Progenitor cell of endocrine pancreas (in vitro differentiated cells): ENCODE measurements at regions not wholly inside any gene's neighbourhood (a gene's known extent, or its start where the extent isn't known, plus 50 kb on each side); places are given as distances from the start of the nearest gene placed in this dataset.
"Not testable (repeated sequence)": the region's sequence is repeated elsewhere in the genome, so short reads cannot be mapped to it uniquely, and the experiment has no call there.

Experiments used
- DNase-seq: peaks from one replicate; pipeline ENCODE4 v3.0.0; 2021; ENCODE audit warnings: low spot score; ENCODE audit not compliant: unreplicated experiment
- H3K27ac Mint-ChIP-seq: 2 replicates; pipeline ENCODE4 v1.8.0; 2021; ENCODE audit warnings: mild to moderate bottlenecking, moderate library complexity, mixed read lengths
- H3K27me3 Mint-ChIP-seq: 2 replicates; pipeline ENCODE4 v1.8.0; 2021; ENCODE audit warnings: mixed read lengths
- H3K36me3 Mint-ChIP-seq: 2 replicates; pipeline ENCODE4 v1.8.0; 2022; ENCODE audit warnings: mixed read lengths; ENCODE audit not compliant: insufficient read depth
- H3K4me1 Mint-ChIP-seq: 2 replicates; pipeline ENCODE4 v1.8.0; 2021; ENCODE audit warnings: low read depth, mixed read lengths
- H3K4me3 Mint-ChIP-seq: 2 replicates; pipeline ENCODE4 v1.8.0; 2021; ENCODE audit warnings: low read depth, mild to moderate bottlenecking, moderate library complexity, mixed read lengths
- H3K9me3 Mint-ChIP-seq: 2 replicates; pipeline ENCODE4 v1.8.0; 2021; ENCODE audit warnings: low read depth, mixed read lengths
- TF ChIP-seq, protein P1 (sequence below): fragments of 200-600 bp; sonication (generic); IDR thresholded peaks from one replicate; pipeline ENCODE4 v1.5.0; 2021; ENCODE audit warnings: antibody characterized with exemption, mild to moderate bottlenecking; ENCODE audit not compliant: unreplicated experiment

DNA sequence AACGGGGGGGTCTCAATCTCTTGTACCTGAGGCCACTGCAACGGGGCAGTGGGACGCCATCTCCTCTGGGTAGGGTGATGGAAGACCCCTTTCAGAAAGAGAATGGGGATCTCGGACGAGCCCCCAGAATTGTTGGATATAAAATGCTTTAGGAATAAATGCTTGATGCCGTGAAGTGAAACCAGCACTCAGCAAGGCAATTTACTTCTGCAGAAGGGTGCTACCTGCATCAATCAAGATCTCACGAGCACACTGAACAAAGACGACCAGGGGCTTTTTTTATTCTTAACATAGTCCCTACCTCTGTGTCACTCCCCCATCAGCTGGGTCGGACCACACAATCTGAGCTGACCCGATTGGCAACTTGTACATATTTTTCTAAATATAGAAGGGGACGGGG lies 203.6 kb upstream of the TBX18 start:
- no peak overlapping the region for H3K27ac Mint-ChIP-seq
- DNase-seq = no peak

DNA sequence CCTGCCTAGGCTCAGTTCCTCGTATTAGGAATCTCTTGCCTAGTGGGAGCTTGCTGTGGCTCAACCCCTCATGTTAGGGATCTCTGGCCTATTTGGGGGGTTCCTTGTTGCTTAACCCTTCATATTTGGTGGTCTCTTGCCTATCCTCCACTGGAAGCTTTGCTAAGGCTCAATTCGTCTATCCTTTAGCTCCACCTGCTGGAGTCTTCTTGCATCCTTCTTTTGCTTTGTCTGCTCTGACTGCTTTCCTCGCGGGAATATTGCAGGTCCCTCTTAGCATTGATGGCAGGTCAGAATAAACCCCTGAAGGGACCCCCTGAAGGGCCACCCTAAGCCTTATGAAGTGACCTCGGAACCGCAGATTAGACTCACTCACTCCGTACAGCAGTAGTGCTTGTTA lies 203.0 kb upstream of the TBX18 start:
- Mint-ChIP-seq H3K4me3 (no peak overlapping the region), H3K27ac (no peak overlapping the region), H3K9me3 (peaks cover 25% of the 10 kb centered on the region), H3K36me3 (peaks cover 3% of the 10 kb centered on the region), H3K4me1 (peaks cover 3% of the 10 kb centered on the region), H3K27me3 (no peaks in the 10 kb centered on the region)
- TF ChIP-seq, protein P1, sequence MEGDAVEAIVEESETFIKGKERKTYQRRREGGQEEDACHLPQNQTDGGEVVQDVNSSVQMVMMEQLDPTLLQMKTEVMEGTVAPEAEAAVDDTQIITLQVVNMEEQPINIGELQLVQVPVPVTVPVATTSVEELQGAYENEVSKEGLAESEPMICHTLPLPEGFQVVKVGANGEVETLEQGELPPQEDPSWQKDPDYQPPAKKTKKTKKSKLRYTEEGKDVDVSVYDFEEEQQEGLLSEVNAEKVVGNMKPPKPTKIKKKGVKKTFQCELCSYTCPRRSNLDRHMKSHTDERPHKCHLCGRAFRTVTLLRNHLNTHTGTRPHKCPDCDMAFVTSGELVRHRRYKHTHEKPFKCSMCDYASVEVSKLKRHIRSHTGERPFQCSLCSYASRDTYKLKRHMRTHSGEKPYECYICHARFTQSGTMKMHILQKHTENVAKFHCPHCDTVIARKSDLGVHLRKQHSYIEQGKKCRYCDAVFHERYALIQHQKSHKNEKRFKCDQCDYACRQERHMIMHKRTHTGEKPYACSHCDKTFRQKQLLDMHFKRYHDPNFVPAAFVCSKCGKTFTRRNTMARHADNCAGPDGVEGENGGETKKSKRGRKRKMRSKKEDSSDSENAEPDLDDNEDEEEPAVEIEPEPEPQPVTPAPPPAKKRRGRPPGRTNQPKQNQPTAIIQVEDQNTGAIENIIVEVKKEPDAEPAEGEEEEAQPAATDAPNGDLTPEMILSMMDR = peak; percentile 42
- DNase-seq = no peak

More for the DNA sequence above, 203.6 kb upstream of the TBX18 start:
- TF ChIP-seq, protein P1 = no peak
- Mint-ChIP-seq H3K9me3 (peaks cover 24% of the 10 kb centered on the region), H3K4me3 (no peak overlapping the region), H3K36me3 (peaks cover 3% of the 10 kb centered on the region), H3K27me3 (no peaks in the 10 kb centered on the region), H3K4me1 (peaks cover 2% of the 10 kb centered on the region)

DNA sequence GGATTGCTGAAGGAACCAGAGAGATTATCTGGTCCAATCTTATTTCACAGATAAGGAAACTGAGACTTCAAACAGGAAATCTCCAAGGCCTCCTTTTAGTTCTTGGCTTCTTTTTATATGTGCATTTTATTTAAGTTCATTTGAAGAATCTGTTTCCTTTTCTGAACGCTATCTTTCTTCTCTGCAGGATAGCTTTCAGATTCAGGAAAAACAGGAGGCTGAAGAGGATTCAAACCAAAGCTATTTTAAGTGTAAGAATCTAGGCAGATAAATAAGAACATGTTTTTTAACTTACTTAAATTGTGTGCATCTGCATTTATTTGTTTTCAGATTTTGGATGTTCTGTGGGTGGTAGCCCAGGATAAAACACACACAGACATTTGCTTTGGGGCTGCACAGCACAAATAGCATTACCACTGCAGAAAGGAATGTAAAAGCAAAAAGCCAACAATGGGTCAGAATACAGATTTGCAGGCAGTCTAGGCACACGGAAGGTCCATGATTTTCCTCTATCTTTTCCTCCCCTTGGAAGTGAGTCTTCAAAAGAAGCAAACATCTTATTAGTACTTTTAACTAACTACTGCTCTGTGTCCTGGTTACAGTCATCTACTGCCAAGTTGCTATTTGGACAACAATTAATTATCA lies 188.8 kb upstream of the TBX18 start:
- no peak overlapping the region for H3K27ac Mint-ChIP-seq
- no peaks in the 10 kb centered on the region for H3K4me1 Mint-ChIP-seq
- no peak for DNase-seq
- TF ChIP-seq, protein P1 = no peak
- no peaks in the 10 kb centered on the region for H3K27me3 Mint-ChIP-seq
- H3K9me3 Mint-ChIP-seq = peaks cover 11% of the 10 kb centered on the region
- H3K36me3 Mint-ChIP-seq = no peaks in the 10 kb centered on the region
- H3K4me3 Mint-ChIP-seq = no peak overlapping the region

DNA sequence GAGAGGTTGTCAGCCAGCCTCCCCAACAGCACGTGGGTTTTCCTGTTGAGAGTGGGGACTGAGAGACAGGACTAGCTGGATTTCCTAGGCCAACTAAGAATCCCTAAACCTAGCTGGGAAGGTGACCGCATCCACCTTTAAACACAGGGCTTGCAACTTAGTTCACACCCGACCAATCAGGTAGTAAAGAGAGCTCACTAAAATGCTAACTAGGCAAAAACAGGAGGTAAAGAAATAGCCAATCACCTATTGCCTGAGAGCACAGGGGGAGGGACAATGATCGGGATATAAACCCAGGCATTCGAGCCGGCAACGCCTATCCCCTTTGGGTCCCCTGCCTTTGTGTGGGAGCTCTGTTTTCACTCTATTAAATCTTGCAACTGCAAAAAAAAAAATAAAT lies 180.5 kb upstream of the TBX18 start:
- not testable (repeated sequence) for H3K36me3 Mint-ChIP-seq, H3K4me3 Mint-ChIP-seq, H3K27me3 Mint-ChIP-seq, DNase-seq, H3K4me1 Mint-ChIP-seq, H3K27ac Mint-ChIP-seq
- peaks cover 29% of the 10 kb centered on the region for H3K9me3 Mint-ChIP-seq

DNA sequence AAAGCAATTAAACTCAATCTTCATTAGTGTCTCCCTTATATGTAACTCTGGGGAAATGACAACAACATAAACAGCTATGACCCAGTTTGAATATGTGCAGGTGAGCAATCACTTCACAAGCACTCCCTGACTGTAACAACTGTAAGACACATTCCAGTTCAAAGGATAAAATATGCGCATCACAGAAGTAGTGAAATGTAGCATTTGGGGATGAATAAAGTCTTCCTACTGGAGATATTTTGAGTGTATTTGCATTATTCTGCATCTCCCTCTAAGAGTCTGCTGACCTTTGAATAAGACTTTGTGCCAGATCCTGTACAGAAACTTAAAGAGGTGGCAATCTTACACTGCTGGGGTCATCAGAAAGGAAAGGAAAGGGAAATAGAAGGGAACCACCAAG lies 179.5 kb upstream of the TBX18 start:
- TF ChIP-seq, protein P1 = no peak
- H3K36me3 Mint-ChIP-seq = no peaks in the 10 kb centered on the region
- H3K9me3 Mint-ChIP-seq = peaks cover 21% of the 10 kb centered on the region
- no peaks in the 10 kb centered on the region for H3K27me3 Mint-ChIP-seq
- no peak for DNase-seq
- no peak overlapping the region for H3K27ac Mint-ChIP-seq
- no peaks in the 10 kb centered on the region for H3K4me1 Mint-ChIP-seq
- H3K4me3 Mint-ChIP-seq = no peak overlapping the region

DNA sequence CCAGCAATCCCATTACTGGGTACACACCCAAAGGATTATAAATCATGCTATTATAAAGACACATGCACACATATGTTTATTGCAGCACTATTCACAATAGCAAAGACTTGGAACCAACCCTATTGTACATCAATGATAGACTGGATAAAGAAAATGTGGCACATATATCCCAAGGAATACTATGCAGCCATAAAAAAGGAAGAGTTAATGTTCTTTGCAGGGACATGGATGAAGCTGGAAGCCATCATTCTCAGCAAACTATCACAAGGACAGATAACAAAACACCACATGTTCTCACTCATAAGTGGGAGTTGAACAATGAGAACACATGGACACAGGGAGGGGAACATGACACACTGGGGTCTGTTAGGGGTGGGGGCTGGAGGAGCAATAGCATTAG lies 177.2 kb upstream of the TBX18 start:
- H3K27ac Mint-ChIP-seq, H3K36me3 Mint-ChIP-seq, H3K4me3 Mint-ChIP-seq, DNase-seq, H3K4me1 Mint-ChIP-seq, H3K27me3 Mint-ChIP-seq: not testable (repeated sequence)
- H3K9me3 Mint-ChIP-seq = peaks cover 12% of the 10 kb centered on the region
